DMS114 treated with DMSO at 0.1 percent for 48 hours (cell line): ENCODE measurements at regions not wholly inside any gene's neighbourhood (a gene's known extent, or its start where the extent isn't known, plus 50 kb on each side); places are given as distances from the start of the nearest gene placed in this dataset.

Experiments used
- DNase-seq: peaks from one replicate; lab custom pipeline; 2025; ENCODE audit not compliant: unreplicated experiment; lab: John Stamatoyannopoulos, UW

- no peak for DNase-seq
These were observed 62.5 kb upstream of the CXCL14 start for GRCh38 chr5:135641319-135641718.

GRCh38 chr5:135635451-135635850 is 56.7 kb upstream of the CXCL14 start:
- DNase-seq: no peak

- DNase-seq: no peak
These were observed 54.0 kb upstream of the CXCL14 start for GRCh38 chr5:135632798-135633197.

- no peak for DNase-seq
These were observed 52.6 kb upstream of the CXCL14 start for GRCh38 chr5:135631391-135631790.

GRCh38 chr5:135629666-135630065 is 50.9 kb upstream of the CXCL14 start:
- no peak for DNase-seq

GRCh38 chr5:135628771-135629563 is 50.2 kb upstream of the CXCL14 start:
- DNase-seq: no peak
